ENCODE measurements at regions not wholly inside any gene's neighbourhood (a gene's known extent, or its start where the extent isn't known, plus 50 kb on each side); places are given as distances from the start of the nearest gene placed in this dataset.

DNA sequence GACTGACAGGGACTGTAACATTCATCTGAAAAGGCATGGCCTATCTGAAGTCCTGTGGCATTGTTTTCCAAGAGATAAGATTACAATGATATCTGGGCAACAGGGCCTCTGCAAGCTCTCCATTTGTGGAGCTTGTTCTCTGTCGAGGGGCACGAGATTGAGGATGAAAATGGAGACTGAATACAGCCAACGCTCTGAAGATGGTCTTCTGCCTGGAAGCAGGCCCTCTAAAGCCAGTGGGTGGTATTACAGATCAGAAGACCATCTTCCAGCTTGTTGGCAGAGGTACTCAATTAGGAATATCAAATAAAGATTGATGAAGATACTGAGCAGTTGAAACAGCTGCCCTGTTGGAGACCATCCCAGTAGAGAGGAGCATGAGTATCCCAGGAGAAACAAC, 288.2 kb downstream of the CENPW start:
- TF ChIP-seq, protein P1, sequence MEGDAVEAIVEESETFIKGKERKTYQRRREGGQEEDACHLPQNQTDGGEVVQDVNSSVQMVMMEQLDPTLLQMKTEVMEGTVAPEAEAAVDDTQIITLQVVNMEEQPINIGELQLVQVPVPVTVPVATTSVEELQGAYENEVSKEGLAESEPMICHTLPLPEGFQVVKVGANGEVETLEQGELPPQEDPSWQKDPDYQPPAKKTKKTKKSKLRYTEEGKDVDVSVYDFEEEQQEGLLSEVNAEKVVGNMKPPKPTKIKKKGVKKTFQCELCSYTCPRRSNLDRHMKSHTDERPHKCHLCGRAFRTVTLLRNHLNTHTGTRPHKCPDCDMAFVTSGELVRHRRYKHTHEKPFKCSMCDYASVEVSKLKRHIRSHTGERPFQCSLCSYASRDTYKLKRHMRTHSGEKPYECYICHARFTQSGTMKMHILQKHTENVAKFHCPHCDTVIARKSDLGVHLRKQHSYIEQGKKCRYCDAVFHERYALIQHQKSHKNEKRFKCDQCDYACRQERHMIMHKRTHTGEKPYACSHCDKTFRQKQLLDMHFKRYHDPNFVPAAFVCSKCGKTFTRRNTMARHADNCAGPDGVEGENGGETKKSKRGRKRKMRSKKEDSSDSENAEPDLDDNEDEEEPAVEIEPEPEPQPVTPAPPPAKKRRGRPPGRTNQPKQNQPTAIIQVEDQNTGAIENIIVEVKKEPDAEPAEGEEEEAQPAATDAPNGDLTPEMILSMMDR (IDR thresholded peaks at IDR 0.05), result no peak
- TF ChIP-seq POLR2A (IDR thresholded peaks at IDR 0.05), result no peak

All from esophagus squamous epithelium (tissue), 4 donors.